HG03432 (cell line): ENCODE measurements at regions not wholly inside any gene's neighbourhood (a gene's known extent, or its start where the extent isn't known, plus 50 kb on each side); places are given as distances from the start of the nearest gene placed in this dataset.

ENCODE experiments used
- ATAC-seq: cut with Tn5 transposase; IDR thresholded peaks from one replicate; pipeline ENCODE4 v1.9.1; 2021; ENCODE audit warnings: mild to moderate bottlenecking, moderate library complexity; ENCODE audit not compliant: unreplicated experiment

DNA sequence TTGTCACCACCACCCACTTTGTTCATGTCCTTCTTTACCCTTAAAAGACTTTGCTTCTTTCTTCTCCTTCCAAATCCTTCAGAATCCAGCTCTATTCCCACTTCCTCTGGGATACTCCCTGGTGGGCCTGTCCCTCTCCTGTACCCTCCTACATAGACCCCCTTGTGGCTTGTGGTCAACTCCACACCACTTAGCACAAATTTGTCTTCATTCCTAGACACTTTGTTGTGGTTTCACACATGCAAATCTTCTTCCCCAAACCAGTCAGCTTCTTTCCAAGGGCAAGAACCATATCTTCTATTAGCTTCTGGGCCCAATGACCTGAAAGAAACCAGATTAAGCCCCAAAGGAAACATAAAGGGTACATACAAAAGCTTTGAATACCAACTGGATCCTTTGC, 342.4 kb downstream of the TNS1 start:
- no peak for ATAC-seq

- ATAC-seq = no peak
Observed at GRCh38 chr2:217658806-217659205, 344.0 kb downstream of the TNS1 start.

DNA sequence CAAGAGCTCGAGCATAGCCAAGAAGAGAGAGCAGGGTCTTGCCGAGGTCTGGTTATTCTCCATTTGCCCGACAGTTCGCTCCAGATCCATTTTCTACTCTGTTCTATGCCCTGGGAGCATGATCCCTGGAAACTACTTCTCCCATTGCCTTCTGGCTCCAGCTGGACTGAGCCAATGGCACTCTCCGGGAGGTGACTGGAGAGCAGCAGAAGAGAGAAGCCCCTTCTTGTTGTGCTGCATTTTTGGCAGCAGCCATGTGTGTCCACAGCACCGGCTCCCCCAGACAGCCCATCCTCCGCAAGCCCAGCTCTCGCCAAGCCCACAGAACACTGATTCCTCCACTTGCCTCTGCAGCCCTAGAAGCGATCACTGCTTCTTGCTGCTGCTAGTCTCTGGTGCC, 345.5 kb downstream of the TNS1 start:
- no peak for ATAC-seq

DNA sequence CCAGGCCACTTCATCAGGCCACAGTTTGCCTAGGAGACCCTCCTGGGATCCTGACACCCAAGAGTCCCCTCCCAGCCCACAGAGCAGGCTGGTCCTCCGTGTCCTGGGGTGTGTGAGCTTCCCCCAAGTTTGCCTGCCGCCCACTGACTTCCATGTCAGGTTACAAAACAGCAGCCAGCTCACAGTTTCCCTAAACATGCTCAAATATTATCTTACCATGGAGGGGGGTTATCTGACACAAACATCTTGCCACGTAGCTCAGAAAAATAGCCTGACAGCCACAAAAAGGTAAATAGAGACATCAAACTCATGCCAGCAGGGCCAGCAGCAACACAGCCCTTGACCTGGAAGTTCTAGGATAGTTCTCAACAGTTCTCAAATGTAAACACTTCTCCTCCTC, 346.5 kb downstream of the TNS1 start:
- ATAC-seq = no peak

GRCh38 chr2:217655651-217656050, 347.1 kb downstream of the TNS1 start:
- no peak for ATAC-seq

GRCh38 chr2:217654168-217654567, 348.6 kb downstream of the TNS1 start:
- ATAC-seq = no peak

DNA sequence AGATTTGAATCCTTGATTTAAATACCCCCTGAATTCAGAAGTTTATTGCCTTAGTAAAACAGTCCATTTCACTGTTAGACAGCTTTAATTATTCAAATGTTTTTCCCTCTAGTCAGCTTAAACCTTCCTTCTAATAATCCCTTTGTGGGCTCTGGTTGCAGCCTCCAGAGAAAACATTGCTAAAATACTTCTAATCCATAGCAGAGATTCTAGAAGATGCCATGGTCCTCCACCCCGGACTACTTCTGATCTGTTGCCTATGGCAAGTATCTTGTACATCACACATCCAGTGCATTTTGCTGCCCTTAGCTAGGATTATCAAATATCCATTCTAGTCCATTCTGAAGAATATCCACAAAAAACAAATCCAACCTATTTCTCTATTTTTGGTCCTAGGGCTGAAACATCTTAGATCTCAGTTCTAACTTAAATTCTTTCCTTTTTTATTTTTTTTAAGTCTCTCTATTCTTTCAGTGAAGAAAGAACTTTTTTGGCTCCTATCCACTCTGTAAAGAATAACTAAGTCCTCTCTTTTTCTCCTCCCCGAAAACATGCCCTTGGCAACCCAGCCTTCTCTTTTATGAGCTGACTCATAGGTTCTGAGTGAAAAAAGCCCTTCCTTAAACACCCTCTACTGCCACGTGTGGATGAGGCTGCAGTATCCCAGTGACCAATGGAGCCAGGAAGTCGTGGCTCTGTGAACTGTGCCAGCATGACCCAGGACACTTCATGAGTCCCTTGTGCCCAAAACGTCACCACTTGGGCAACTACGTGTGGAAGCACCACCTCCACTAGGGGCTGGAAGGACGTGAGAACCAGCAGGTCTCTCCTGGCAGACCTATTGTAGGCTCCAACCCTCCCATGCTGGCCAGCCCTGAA, 349.8 kb downstream of the TNS1 start:
- no peak for ATAC-seq

GRCh38 chr2:217650716-217651360, 352.0 kb downstream of the TNS1 start:
- peak; percentile 71 for ATAC-seq

GRCh38 chr2:217650229-217650628, 352.6 kb downstream of the TNS1 start:
- ATAC-seq = no peak

DNA sequence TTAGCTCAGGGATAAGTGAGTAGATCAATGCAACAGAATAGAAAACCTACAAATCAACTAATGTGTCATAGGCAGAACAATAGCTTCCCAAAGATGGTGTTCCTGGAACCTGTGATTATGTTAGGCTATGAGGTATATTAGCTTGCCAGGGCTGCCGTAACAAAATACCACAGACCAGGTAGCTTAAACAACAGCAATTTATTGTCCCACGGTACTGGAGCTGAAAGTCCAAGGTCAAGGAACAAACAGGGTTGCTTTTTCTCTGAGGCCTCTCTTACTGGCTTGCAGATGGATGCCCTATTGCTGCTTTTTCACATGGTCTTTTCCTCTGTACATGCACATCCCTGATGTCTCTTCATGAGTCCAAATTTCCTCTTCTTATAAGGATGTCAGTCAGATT, 354.9 kb downstream of the TNS1 start:
- ATAC-seq = no peak

DNA sequence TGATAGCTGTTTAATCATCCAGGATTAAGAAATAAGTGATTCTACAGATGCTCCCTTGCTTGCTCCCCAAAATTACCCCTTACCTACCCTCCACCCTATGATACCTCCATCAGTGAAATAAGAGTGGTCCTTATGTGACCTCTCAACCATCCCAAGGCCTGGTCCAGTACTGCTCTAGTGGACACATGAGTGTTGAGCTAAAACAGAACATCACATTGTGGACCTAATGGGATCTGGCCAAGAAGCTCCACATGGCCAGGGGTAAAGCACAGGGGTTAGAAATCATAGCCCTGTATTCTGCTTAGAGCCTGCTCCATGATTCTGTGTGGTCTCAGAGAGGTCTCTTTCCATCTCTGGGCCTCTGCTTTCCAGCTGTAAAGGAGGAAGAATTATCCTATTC, 355.6 kb downstream of the TNS1 start:
- no peak for ATAC-seq

DNA sequence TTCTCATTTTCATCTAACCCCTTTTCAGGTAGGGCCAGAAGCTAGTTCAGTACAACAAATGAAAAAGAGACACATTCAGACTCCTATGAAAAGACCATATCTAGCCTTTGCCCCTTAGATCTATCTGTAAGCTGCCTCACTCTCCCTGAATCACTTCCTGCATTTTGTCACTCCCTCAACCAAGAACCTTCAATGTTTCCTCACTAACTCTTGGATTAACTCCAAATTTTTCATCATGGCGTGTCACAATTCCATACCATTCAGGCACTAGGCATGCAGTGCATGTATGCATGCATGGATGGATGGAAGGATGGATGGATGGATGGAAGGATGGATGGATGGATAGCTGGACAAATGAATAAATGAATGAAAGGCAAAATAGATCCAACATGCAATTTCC, 356.9 kb downstream of the TNS1 start:
- no peak for ATAC-seq

GRCh38 chr2:217643789-217644301, 358.9 kb downstream of the TNS1 start:
- ATAC-seq = no peak

DNA sequence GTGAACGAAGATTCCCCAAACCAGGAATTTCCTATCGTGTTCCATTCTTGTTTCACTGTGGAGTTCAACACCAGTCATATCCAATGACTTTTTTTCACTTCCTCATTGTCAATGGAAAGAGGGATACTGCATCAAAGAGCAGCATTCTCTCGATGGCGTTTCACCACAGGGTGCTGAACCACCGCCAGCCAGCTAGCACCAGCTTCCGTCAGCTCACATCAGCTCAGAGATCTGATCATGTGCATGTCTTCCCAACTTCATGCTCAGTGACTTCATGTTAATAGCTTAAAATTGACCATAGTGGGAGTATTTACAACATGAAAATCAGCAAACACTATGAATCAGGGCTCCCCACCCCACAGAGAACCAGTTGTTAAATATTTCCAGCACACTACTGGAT, 359.9 kb downstream of the TNS1 start:
- no peak for ATAC-seq

GRCh38 chr2:217641960-217642359, 360.8 kb downstream of the TNS1 start:
- ATAC-seq = no peak

DNA sequence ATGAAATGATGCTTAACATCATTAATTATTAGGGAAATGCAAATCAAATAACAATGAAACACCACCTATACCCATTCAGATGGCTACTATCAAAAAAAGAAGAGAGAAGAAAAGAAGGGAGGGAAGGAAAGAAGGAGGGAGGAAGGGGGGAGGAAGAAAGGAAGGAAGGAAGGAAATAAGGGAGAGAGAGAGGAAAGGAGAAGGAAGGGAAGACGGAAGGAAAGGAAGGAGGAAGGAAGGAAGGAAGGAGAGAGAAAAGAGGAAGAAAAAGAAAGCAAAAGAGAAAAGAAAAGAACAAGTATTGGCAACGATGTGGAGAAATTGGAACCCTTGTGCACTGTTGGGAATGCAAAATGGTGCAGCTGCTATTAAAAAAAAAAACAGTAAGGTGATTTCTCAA, 363.3 kb downstream of the TNS1 start:
- ATAC-seq = no peak

- no peak for ATAC-seq
Observed at GRCh38 chr2:217638533-217638932, 364.3 kb downstream of the TNS1 start.

DNA sequence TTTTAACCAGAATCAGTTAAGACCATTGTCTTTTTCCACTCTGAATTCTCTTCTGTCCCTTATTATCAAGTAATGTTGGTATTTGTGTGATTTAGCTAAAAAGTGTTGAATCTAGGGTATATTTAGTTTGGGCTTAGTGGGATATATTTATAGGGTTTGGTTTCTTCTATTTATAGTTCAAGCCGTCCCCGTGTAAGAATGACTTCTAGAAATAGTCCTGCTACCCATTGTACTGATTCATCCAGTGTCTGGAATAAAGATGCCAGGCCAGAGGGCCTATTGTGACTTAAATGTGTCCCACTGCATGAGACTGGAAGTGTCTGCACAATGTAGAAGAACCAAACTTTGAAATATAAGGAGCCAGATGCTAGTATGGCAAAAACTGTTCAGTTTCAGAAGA, 364.8 kb downstream of the TNS1 start:
- no peak for ATAC-seq

GRCh38 chr2:217636991-217637561, 365.7 kb downstream of the TNS1 start:
- ATAC-seq = no peak

GRCh38 chr2:217636578-217636977, 366.2 kb downstream of the TNS1 start:
- no peak for ATAC-seq

- ATAC-seq = no peak
Observed at GRCh38 chr2:217634871-217635270, 367.9 kb downstream of the TNS1 start.

DNA sequence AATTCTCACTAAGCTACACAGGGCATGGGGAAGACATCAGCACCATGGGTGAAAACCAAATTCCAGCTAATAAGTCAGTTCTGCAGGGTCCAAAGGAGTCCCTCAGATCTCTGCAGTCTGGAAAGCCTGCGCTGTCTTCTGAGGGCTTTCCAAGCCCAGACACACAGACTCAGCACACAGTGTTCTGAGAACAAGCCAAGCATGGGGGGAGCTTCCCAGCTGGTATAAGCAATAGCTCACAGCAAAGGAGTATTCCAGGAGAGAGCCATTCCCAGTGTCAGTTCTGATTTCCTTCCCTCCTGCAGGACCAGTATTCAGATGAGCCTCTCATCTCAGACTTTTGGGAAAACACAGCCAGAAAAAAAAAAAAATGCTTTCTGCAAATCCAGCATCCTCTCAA, 370.8 kb downstream of the TNS1 start:
- no peak for ATAC-seq
